Midbrain (tissue), 1 donor: ENCODE measurements at regions not wholly inside any gene's neighbourhood (a gene's known extent, or its start where the extent isn't known, plus 50 kb on each side); places are given as distances from the start of the nearest gene placed in this dataset.
"Not testable (repeated sequence)": the region's sequence is repeated elsewhere in the genome, so short reads cannot be mapped to it uniquely, and the experiment has no call there.

Experiments
- DNase-seq: peaks from one replicate; lab custom pipeline; 2025; lab: John Stamatoyannopoulos, UW

- DNase-seq, result no peak
These were observed 499.1 kb downstream of the NFIB start for GRCh38 chr9:13814647-13815400.

- no peak for DNase-seq
These were observed 502.1 kb downstream of the NFIB start for GRCh38 chr9:13811876-13812275.

GRCh38 chr9:13810510-13810909, 503.4 kb downstream of the NFIB start:
- DNase-seq, result no peak

GRCh38 chr9:13809401-13809800, 504.5 kb downstream of the NFIB start:
- DNase-seq, result no peak

GRCh38 chr9:13807118-13807517, 506.8 kb downstream of the NFIB start:
- DNase-seq, result no peak

- DNase-seq, result no peak
These were observed 507.2 kb downstream of the NFIB start for GRCh38 chr9:13806714-13807113.

GRCh38 chr9:13805546-13805945, 508.4 kb downstream of the NFIB start:
- DNase-seq, result no peak

GRCh38 chr9:13804532-13804931, 509.4 kb downstream of the NFIB start:
- DNase-seq, result no peak

GRCh38 chr9:13800776-13801175, 513.2 kb downstream of the NFIB start:
- DNase-seq, result no peak

- not testable (repeated sequence) for DNase-seq
These were observed 516.2 kb downstream of the NFIB start for GRCh38 chr9:13797701-13798100.

- DNase-seq, result no peak
These were observed 512.3 kb upstream of the MPDZ start for GRCh38 chr9:13791816-13792215.

- DNase-seq, result no peak
These were observed 510.6 kb upstream of the MPDZ start for GRCh38 chr9:13790055-13790454.

- no peak for DNase-seq
These were observed 507.8 kb upstream of the MPDZ start for GRCh38 chr9:13787234-13787833.

GRCh38 chr9:13786711-13787110, 507.2 kb upstream of the MPDZ start:
- no peak for DNase-seq

GRCh38 chr9:13786131-13786530, 506.6 kb upstream of the MPDZ start:
- DNase-seq, result no peak

- no peak for DNase-seq
These were observed 499.6 kb upstream of the MPDZ start for GRCh38 chr9:13779106-13779505.

GRCh38 chr9:13778631-13779030, 499.1 kb upstream of the MPDZ start:
- DNase-seq, result no peak

GRCh38 chr9:13770956-13771355, 491.5 kb upstream of the MPDZ start:
- no peak for DNase-seq

- no peak for DNase-seq
These were observed 490.1 kb upstream of the MPDZ start for GRCh38 chr9:13769641-13770040.

- DNase-seq, result no peak
These were observed 489.5 kb upstream of the MPDZ start for GRCh38 chr9:13769006-13769405.

- DNase-seq, result no peak
These were observed 482.7 kb upstream of the MPDZ start for GRCh38 chr9:13762209-13762608.

GRCh38 chr9:13759551-13759950, 480.1 kb upstream of the MPDZ start:
- DNase-seq, result no peak

- DNase-seq, result no peak
These were observed 479.4 kb upstream of the MPDZ start for GRCh38 chr9:13758936-13759335.

- DNase-seq, result no peak
These were observed 477.5 kb upstream of the MPDZ start for GRCh38 chr9:13756943-13757342.
